ENCODE measurements at regions not wholly inside any gene's neighbourhood (a gene's known extent, or its start where the extent isn't known, plus 50 kb on each side); places are given as distances from the start of the nearest gene placed in this dataset.
A peak's percentile ranks its signal among the peaks of the same experiment; 100 is the strongest.

DNA sequence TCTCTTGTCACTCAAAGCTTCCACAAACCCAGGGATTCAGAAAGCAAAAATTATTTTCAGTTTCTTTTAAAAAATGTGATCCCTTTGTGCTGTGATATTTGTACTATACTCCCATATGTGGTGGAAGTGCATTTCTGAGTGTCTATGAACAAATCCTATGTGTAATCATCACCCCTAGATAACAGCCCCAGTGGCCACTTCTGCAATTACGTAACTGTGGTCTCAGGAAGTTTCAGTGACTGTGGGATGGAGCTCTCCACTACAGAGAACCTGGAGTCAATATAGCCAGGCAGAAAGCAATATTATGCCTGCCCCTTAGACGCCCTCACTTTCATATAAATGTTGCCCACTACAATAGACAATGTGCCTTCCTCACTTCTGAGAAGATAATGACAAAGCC, 1101.7 kb upstream of the GHITM start:
- DNase-seq (ENCODE audit: low read depth), result no peak

DNA sequence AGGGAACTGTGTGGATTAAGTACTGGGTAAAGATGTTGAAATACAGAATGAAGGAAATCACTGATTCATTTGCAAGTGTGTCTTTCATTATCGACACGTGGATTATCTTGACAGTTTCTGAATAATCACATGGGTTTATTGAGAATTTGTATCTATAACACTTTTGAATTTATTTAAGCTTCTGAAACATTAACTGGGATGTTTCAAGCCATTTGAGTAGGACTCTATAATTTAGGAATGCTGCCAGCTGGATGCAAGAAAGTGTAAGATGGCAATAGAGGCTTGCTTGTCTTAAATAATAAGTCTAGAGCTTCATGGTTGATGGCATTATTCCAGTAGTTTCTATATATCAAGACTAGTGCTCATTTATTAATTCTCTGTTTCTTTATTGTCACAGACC, 1100.7 kb upstream of the GHITM start:
- DNase-seq (ENCODE audit: low read depth), result no peak

- no peak for DNase-seq (ENCODE audit: low read depth)
Observed at GRCh38 chr10:83045731-83046130, 1093.6 kb upstream of the GHITM start.

DNA sequence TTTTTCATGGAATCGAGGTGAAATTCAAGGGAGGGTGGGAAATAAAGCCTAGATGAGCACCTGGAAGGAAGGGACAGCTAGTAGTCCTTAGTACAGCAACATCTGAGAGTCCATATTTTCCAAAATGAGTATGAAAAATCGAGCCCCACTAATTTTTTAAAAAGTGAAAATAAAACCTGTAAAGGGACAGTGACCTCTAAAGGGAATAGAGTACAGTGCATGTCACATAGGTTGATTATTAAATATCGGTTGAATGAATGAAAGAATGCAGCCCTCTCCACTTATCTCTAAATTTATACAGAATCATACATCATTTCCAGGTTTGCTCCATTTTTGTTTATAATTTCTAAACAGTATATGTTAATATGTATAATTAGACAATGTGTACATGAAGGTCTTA, 1088.5 kb upstream of the GHITM start:
- no peak for DNase-seq (ENCODE audit: low read depth)

- no peak for DNase-seq (ENCODE audit: low read depth)
Observed at GRCh38 chr10:83062871-83063270, 1076.4 kb upstream of the GHITM start.

- no peak for DNase-seq (ENCODE audit: low read depth)
Observed at GRCh38 chr10:83073472-83073871, 1065.8 kb upstream of the GHITM start.

GRCh38 chr10:83075016-83075814, 1064.1 kb upstream of the GHITM start:
- peak; percentile 18 for DNase-seq (ENCODE audit: low read depth)

DNA sequence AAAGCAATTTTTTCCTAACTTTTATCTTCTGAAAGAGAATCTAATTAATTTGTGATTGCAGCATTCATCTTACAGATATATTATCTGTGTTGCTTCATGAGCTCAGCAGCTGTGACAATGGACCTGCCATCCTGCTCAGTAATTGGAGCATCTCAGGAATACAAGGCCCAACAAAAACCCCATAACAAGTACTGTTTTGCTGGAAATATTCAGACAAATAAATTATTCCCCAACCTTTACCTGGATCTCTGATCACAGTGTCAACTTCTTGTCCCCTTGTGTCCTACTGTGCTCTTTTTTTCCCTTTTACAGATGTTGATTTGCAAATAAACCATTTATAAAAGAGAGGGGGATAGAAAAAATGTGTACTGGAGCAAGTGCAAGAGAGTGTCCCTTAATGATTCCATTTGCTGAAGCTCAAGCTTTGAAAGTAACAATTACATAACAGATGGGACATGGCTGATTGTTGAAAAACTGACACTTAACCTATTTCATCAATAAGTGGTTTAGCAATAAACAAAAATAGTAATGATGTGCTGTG, 1063.4 kb upstream of the GHITM start:
- no peak for DNase-seq (ENCODE audit: low read depth)

DNA sequence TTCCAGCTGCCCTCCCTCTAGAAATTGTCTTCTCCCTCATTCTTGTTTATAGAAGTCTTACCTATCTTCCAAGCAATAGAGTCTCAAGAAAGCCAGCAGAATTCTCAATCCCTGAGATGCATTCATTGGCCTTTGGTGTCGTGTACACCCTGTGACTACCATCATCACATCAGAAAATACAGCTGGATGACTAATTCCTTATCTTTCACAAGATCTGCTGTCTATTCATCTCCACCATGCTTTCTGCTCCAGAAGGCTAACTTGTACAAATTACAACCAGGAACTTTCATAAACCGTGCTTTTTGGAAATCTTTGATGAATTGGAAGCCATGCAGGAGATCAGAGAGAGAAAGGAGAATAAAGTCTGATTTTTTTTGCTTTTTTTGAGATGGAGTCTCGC, 1062.9 kb upstream of the GHITM start:
- peak; percentile 32 for DNase-seq (ENCODE audit: low read depth)

DNA sequence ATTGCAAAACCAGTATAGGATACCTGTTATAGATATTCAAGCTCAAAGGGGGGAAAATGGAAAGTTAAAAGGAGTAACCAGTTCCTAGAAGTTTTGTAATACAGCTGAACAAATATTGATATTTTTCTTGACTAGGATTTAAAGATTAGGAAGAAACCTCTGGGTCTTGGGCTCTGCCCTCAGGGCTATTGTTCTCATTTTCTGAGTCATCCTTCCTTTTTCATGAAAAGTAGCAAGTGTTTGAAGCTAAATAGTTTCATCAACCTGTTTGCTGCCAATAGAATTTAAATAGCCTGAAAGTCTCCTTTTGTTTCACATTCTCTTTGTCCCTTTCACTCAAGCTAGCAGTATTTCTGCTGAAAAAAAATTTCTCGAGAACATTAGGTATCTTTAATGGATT, 1061.1 kb upstream of the GHITM start:
- DNase-seq (ENCODE audit: low read depth), result peak; percentile 21

GRCh38 chr10:83078645-83079044, 1060.7 kb upstream of the GHITM start:
- DNase-seq (ENCODE audit: low read depth), result no peak

- DNase-seq (ENCODE audit: low read depth), result no peak
Observed at GRCh38 chr10:83083831-83084230, 1055.5 kb upstream of the GHITM start.

GRCh38 chr10:83089335-83089734, 1050.0 kb upstream of the GHITM start:
- peak; percentile 22 for DNase-seq (ENCODE audit: low read depth)

DNA sequence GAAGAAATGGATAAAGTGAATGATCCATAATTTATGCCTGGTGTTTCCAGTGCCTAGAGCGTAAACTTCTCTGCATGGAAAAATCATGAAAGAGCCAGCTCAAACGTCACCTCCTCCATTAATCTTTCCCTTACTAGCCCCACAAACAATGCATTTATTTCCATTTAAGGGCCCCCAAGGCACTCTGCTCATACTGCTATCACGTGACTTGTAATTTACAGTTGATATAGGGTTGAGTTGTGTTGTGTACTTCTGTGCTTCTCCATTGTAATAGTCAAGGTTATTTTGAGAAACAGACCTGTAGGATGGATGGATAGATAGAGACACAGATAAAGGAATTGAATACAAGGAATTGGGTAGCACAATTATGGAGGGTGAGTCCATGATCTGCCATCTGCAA, 1034.7 kb upstream of the GHITM start:
- no peak for DNase-seq (ENCODE audit: low read depth)

DNA sequence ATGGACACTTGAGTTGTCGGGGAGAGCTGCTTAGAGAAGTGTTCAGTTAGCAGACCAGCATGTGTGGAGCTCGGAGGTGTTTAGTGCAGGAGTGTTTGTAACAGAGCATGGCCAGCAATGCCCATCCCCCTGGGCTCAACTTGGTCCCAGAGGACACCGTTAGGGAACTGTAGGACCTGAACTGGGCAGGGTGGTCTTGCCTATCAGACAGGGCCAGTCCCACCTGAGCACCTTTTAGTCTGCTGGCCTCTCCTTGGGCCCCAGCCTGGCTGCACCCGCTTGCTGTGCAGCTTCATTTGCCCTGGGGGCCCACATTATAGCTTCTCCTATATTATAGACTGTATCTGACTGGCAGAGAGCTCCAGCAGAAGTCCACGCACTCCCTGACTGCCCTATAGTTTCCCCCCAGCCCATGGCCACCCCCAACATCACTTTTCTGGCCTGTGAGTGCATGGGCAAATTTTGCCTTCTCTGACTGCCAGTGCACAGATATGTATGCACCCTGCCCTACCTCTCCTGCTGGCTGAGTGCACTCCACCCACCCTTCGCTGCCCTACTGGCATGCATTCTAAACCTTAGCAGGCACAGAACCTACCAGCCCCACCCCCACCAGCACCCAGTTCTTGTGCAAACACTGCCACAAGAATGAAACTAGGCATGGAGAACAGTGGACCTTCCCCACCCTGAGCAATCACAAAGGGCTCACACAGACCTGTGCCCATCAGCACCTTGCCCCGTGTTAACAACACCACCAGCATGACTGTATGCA, 1030.6 kb upstream of the GHITM start:
- DNase-seq (ENCODE audit: low read depth), result no peak

DNA sequence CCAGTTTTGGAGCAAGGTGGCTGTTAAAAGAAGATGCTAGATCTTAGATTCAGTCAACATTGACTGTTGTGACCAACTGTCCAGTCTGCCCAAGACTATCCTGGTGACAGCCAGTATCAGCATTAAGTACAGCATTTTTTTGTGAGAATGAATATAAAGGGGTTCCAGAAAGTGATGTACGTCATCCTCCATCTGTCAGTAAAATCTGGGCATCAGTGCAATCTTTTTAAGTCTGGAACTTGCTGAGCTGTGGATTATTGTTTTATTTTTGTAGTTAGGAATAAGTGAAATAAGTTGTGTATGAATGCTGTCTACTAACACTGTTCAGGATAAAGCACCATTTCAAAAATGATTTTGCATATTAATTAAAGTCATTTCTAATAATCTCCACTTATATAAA, 1020.0 kb upstream of the GHITM start:
- DNase-seq (ENCODE audit: low read depth), result no peak

GRCh38 chr10:83122336-83122735, 1017.0 kb upstream of the GHITM start:
- DNase-seq (ENCODE audit: low read depth), result peak; percentile 17

- peak; percentile 9 for DNase-seq (ENCODE audit: low read depth)
Observed at GRCh38 chr10:83127942-83128575, 1011.2 kb upstream of the GHITM start.

- DNase-seq (ENCODE audit: low read depth), result no peak
Observed at GRCh38 chr10:83140811-83141210, 998.5 kb upstream of the GHITM start.

DNA sequence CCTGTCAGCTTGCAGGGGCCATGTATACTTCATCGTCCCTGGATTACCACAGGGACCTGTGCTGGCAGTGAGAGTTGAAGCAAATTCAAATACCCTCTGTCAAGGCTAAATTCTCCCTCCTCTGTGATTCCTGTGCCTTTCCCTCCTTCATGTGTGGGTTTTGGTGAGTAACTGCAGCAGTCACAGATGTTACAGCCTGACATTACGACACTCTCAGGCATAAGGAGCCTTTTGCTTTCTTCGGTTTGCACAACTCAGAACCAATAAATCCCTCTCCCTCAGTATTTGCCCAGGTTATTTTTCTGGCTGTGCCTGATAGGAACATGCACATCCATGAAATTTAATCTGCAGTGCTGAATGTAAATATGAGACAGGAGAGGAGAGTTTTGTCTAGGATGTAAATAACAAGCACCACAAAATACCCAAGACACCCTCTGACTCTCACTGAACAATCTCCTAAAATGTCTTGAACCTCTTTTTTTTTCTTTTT, 997.2 kb upstream of the GHITM start:
- no peak for DNase-seq (ENCODE audit: low read depth)

- no peak for DNase-seq (ENCODE audit: low read depth)
Observed at GRCh38 chr10:83144461-83144860, 994.8 kb upstream of the GHITM start.

DNA sequence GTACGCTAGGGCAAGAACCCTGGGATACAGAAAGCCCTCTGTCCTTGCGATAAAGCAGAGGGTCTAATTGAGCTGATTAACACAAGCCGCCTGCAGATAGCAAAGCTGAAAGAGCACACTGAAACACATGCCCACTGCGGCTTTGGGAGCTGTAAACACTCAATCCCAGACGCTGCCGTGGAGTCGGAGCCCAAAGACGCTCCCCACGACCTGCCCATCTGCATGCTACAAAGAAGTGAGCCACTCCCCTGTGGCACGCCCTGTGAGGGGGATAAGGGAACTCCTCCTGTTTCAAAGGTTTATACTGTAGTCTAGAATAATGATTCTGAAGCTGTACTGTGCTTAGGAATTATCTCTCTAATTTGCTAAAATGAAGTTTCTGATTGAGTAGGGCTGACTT, 985.6 kb upstream of the GHITM start:
- no peak for DNase-seq (ENCODE audit: low read depth)

Data from M059J (cell line).